ENCODE measurements at regions not wholly inside any gene's neighbourhood (a gene's known extent, or its start where the extent isn't known, plus 50 kb on each side); places are given as distances from the start of the nearest gene placed in this dataset.

DNA sequence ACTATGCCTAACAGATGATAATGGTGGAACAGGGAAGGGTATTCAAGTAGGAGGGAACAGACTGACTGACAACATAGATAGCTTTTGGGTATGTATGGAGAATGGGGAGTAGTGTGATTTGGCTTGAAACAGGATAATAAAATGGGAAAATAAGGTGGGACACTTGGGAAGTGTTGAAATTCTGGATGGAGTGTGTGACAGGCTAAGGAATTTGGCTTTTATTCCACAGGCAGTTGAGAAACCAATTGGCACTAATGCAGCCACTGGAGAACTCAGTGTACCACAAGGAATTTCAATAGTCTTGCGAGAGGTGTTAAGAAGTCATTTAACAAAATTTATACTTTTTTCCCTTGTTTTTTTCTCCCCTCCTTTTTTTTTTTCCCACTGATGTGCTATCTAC lies 153.5 kb upstream of the ELAVL2 start:
- intact Hi-C loops (cut with DNase I) = no loop called here
- no peak for DNase-seq (ENCODE audit: low spot score)

DNA sequence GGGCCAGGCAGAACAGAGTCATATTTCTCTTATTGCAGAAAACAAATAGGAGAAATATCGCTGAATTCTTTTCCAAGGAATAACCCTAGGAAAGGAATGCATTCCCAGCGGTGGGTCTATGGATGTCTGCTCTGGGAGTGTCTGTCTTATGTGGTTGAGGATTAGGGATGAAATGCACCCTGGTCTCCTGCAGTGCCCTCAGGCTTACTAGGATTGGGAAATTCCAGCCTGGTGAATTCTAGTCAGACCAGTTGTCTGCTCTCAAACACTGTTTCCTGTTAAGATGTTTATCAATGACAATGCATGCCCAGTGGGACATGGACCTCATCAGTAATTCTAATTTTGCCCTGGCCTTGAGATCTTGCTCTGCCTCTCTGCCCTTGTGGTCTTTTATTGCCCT lies 136.1 kb upstream of the ELAVL2 start:
- intact Hi-C loops (cut with DNase I) = no loop called here
- DNase-seq (ENCODE audit: low spot score) = no peak

- intact Hi-C loops (cut with DNase I) = no loop called here
- no peak for DNase-seq (ENCODE audit: low spot score)
These were observed 119.9 kb upstream of the ELAVL2 start for GRCh38 chr9:23945897-23946296.

DNA sequence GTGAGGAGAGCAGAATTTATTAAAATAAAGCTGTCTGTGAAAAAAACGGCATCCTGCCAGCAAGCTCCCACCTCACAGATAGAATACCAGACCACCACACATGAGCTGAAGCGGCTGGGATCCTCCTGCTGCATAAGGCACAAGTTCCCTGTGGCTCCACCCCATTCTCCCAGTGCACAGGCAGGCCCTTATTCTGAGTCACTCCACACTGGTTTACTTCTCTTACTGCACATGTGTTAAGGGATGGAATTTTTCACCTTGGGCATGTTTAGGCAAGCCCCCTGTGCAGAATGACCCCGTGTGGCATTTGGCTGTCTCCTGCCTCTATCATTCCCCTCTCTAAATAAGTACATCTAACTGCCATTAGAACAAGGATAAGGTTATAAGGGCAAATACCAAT lies 115.0 kb upstream of the ELAVL2 start:
- DNase-seq (ENCODE audit: low spot score) = no peak

GRCh38 chr9:23938908-23939307 lies 112.9 kb upstream of the ELAVL2 start:
- intact Hi-C loops (cut with DNase I) = no loop called here
- DNase-seq (ENCODE audit: low spot score) = no peak

More for the DNA sequence above, 115.0 kb upstream of the ELAVL2 start:
- intact Hi-C loops (cut with DNase I) = no loop called here

DNA sequence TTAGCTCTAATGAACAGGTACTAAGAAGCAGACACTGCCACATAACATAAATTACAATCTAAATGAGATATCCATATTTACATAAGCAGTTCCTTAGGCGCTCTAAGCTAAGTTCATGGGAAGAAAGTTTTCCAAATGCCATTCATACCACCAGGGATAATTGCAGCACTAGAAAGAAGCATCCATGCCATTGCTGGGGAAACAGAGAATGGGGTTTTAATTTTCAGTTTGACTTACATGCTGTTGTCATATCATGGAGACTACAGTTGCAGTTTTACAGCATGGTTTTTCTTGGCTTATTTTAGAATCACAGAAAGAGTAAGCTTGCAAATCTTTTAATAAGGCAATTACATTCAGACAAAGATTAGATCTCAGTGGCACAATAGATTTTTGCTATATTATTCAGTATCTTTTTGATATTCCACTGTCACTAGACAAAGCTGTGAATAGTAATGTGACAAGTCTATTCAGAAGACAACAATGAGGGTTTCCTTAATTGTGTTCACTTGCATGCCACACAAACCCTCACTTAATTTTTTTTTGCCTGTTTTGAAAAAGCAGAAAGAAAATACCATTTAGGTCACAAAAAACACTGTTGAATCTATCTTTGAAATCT lies 108.4 kb upstream of the ELAVL2 start:
- no peak for DNase-seq (ENCODE audit: low spot score)
- intact Hi-C loops (cut with DNase I) = no loop called here

DNA sequence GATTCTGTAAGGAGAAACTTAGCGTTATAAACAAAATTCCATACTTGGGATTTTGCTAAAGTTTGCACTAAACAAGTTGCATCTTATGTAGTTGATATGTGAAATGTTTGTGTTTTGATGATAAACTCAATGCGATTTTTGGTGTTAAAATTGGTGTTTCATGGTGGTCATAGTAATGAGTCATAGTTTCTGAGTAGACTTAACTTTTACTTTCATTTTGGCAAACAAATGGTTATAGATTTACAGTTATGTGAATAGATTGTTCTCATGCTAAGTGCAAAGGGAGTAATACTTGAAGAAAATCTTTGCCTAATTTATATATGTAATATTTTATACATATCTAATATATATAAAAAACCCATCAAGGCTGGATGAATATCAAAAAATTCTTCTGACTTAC lies 107.3 kb upstream of the ELAVL2 start:
- intact Hi-C loops (cut with DNase I) = no loop called here
- DNase-seq (ENCODE audit: low spot score) = no peak

DNA sequence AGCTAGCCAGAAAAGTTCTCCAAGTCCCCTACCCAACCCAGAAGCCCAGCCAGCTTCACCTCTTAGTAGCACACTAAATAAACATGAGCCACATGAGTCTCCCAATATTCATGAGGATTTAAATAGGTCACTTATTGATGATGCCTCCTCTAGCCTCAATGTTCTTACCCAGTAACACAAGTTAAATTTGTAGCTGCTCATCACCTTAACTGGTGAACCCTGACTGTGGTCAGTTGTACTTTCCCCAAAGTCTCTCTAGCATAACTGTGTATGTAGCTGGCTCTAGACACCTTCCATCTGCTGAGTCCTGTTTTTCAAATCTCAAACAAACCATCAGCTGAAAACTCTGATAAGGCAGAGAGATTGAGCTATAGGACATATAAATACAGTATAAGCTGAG lies 100.3 kb upstream of the ELAVL2 start:
- no peak for DNase-seq (ENCODE audit: low spot score)
- intact Hi-C loops (cut with DNase I) = no loop called here

- intact Hi-C loops (cut with DNase I) = no loop called here
- no peak for DNase-seq (ENCODE audit: low spot score)
These were observed 88.5 kb upstream of the ELAVL2 start for GRCh38 chr9:23914431-23915003.

DNA sequence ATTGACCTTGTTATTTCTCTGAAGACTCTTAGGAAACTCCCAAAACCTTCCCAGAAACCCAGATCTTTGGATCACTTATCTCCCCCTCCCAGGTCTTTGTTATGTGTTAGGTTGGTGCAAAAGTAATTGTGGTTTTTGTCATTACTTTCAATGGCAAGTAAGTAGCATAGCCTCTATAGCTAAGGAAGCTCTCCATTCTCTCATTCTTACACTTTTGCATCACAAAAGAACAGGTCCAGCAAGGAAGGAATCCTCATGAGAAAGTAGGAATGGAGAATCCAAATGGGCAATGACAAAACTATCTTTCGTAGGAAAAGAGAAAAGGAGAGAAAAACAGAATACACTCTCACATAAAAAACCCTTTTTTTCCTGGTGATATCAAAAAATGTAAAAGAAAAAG lies 81.3 kb upstream of the ELAVL2 start:
- DNase-seq (ENCODE audit: low spot score) = no peak
- intact Hi-C loops (cut with DNase I) = no loop called here

DNA sequence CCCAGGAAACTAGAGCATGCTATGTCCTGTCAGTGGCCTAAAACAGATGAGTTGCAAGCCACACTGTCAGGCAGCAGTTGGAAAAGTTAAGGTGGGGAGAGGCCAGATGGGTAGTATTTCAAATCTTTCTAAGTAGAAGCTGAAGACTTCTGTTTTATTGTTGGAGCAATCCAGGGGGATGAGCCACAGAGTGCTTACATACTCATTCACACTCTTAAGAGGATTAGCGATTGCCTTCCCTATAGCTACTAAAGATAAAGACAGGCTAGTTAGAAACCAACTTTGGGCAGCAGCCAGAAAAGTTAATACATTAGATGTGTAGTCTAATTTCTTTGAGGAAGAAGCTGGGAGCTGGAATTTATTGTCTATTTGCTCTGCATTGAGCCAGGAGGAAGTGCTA lies 61.7 kb upstream of the ELAVL2 start:
- no peak for DNase-seq (ENCODE audit: low spot score)
- intact Hi-C loops (cut with DNase I) = no loop called here

Data from posterior vena cava (tissue), 2 donors.